ENCODE measurements at regions not wholly inside any gene's neighbourhood (a gene's known extent, or its start where the extent isn't known, plus 50 kb on each side); places are given as distances from the start of the nearest gene placed in this dataset.

- no peaks in the 10 kb centered on the region for H4K20me1 ChIP-seq (ENCODE audit: control insufficient read depth, insufficient read depth, low read length, poor library complexity, severe bottlenecking)
- H3K27me3 ChIP-seq (replicated peaks in 1 of 4; ENCODE audit: control extremely low read depth in 1 of 4, control insufficient read depth in 3 of 4, insufficient read depth in 4 of 4, low read length in 3 of 4), result no peaks in the 10 kb centered on the region
- H3K4me3 ChIP-seq (ENCODE audit: control extremely low read depth in 1 of 5, extremely low read depth in 1 of 5, insufficient read depth in 1 of 5, low read depth in 2 of 5, low read length in 4 of 5), result no peak overlapping the region
- no CpG with 5 or more reads among the region's 5 CpGs for WGBS (ENCODE audit: insufficient coverage)
- no peaks in the 10 kb centered on the region for H3K4me1 ChIP-seq (ENCODE audit: control insufficient read depth in 2 of 2, insufficient read depth in 2 of 2, low read length in 2 of 2)
- H3K27ac Mint-ChIP-seq, result no peak overlapping the region
- TF ChIP-seq, protein P1, sequence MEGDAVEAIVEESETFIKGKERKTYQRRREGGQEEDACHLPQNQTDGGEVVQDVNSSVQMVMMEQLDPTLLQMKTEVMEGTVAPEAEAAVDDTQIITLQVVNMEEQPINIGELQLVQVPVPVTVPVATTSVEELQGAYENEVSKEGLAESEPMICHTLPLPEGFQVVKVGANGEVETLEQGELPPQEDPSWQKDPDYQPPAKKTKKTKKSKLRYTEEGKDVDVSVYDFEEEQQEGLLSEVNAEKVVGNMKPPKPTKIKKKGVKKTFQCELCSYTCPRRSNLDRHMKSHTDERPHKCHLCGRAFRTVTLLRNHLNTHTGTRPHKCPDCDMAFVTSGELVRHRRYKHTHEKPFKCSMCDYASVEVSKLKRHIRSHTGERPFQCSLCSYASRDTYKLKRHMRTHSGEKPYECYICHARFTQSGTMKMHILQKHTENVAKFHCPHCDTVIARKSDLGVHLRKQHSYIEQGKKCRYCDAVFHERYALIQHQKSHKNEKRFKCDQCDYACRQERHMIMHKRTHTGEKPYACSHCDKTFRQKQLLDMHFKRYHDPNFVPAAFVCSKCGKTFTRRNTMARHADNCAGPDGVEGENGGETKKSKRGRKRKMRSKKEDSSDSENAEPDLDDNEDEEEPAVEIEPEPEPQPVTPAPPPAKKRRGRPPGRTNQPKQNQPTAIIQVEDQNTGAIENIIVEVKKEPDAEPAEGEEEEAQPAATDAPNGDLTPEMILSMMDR (IDR thresholded peaks at IDR 0.05), result no peak
- TF ChIP-seq EZH2 (IDR thresholded peaks at IDR 0.05; ENCODE audit: borderline replicate concordance, insufficient read depth, low read depth, low read length, poor library complexity, severe bottlenecking), result no peak
- H3K4me3 Mint-ChIP-seq, result no peak overlapping the region
- ChIA-PET CTCF (no interaction called here), POLR2A (no interaction called here)
- H3K9me3 ChIP-seq (ENCODE audit: control extremely low read depth in 1 of 3, control insufficient read depth in 2 of 3, insufficient read depth in 1 of 3, low read length in 2 of 3), result peaks cover 0 to 5% (median 0%) of the 10 kb centered on the region in 3 donors
- H3K79me2 ChIP-seq (ENCODE audit: control insufficient read depth, insufficient read depth, low read length), result no peaks in the 10 kb centered on the region
- no peak for DNase-seq
- intact Hi-C loops (cut with micrococcal nuclease), result no loop called here
- no peaks in the 10 kb centered on the region for H3K4me1 Mint-ChIP-seq
- no peaks in the 10 kb centered on the region for H3K9me3 Mint-ChIP-seq (ENCODE audit: insufficient read depth)
- ATAC-seq (ENCODE audit: low read depth), result no peak
- H3K27ac ChIP-seq (ENCODE audit: low read length in 2 of 2), result no peak overlapping the region
- H3K9ac ChIP-seq (ENCODE audit: low read length), result no peak overlapping the region
- H2AFZ ChIP-seq (ENCODE audit: insufficient read depth, low read depth, low read length, poor library complexity, severe bottlenecking), result no peak overlapping the region
- no peak overlapping the region for H3K4me2 ChIP-seq (replicated peaks; ENCODE audit: low read depth, low read length, poor library complexity, severe bottlenecking)
- H3K27me3 Mint-ChIP-seq, result no peaks in the 10 kb centered on the region
- no peaks in the 10 kb centered on the region for H3K36me3 ChIP-seq (replicated peaks in 1 of 2; ENCODE audit: control extremely low read depth in 1 of 2, control insufficient read depth in 1 of 2, extremely low read depth in 1 of 2, insufficient read depth in 2 of 2, low read length in 1 of 2)
These were observed 216.3 kb downstream of the CHRM2 start for GRCh38 chr7:137084607-137085380.

DNA sequence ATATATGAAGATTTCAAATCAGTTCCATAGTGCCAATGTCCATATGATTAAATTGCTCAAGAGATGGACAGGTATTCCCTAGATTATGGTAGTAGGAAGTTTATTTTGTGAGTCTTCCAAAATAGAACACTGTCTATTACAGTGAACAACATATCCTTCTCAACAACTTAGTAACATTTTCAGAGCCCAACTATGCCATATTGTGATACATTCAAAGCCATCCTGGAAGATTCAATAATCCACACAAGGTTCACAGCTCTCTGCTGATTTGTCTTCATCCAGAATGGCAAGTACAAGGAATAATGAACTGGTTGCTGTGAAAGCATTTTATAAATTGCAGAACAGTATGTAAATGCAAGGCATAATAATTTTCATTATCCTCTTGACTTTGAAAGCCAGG is 213.9 kb downstream of the CHRM2 start:
- POLR2A ChIA-PET, result no interaction called here
- ATAC-seq (ENCODE audit: low read depth), result no peak
- Histone ChIP-seq H2AFZ (ENCODE audit: insufficient read depth, low read depth, low read length, poor library complexity, severe bottlenecking) (no peak overlapping the region), H3K9ac (ENCODE audit: low read length) (no peak overlapping the region), H3K9me3 (ENCODE audit: control extremely low read depth in 1 of 3, control insufficient read depth in 2 of 3, insufficient read depth in 1 of 3, low read length in 2 of 3) (peaks cover 0 to 6% (median 0%) of the 10 kb centered on the region in 3 donors), H3K79me2 (ENCODE audit: control insufficient read depth, insufficient read depth, low read length) (no peaks in the 10 kb centered on the region), H4K20me1 (ENCODE audit: control insufficient read depth, insufficient read depth, low read length, poor library complexity, severe bottlenecking) (no peaks in the 10 kb centered on the region), H3K27ac (ENCODE audit: low read length in 2 of 2) (no peak overlapping the region), H3K4me1 (ENCODE audit: control insufficient read depth in 2 of 2, insufficient read depth in 2 of 2, low read length in 2 of 2) (no peaks in the 10 kb centered on the region), H3K4me3 (ENCODE audit: control extremely low read depth in 1 of 5, extremely low read depth in 1 of 5, insufficient read depth in 1 of 5, low read depth in 2 of 5, low read length in 4 of 5) (no peak overlapping the region), H3K27me3 (replicated peaks in 1 of 4; ENCODE audit: control extremely low read depth in 1 of 4, control insufficient read depth in 3 of 4, insufficient read depth in 4 of 4, low read length in 3 of 4) (no peaks in the 10 kb centered on the region), H3K4me2 (replicated peaks; ENCODE audit: low read depth, low read length, poor library complexity, severe bottlenecking) (no peak overlapping the region), H3K36me3 (replicated peaks in 1 of 2; ENCODE audit: control extremely low read depth in 1 of 2, control insufficient read depth in 1 of 2, extremely low read depth in 1 of 2, insufficient read depth in 2 of 2, low read length in 1 of 2) (no peaks in the 10 kb centered on the region)
- Mint-ChIP-seq H3K4me1 (no peaks in the 10 kb centered on the region), H3K4me3 (no peak overlapping the region), H3K27me3 (no peaks in the 10 kb centered on the region), H3K9me3 (ENCODE audit: insufficient read depth) (no peaks in the 10 kb centered on the region), H3K27ac (no peak overlapping the region)
- TF ChIP-seq EZH2 (IDR thresholded peaks at IDR 0.05; ENCODE audit: borderline replicate concordance, insufficient read depth, low read depth, low read length, poor library complexity, severe bottlenecking), result no peak
- TF ChIP-seq, protein P1 (IDR thresholded peaks at IDR 0.05), result no peak
- no peak for DNase-seq
- CTCF ChIA-PET, result no interaction called here
- intact Hi-C loops (cut with micrococcal nuclease), result no loop called here

Measured in B cell (primary cell).